Colonic mucosa (tissue), 4 donors: ENCODE measurements at regions not wholly inside any gene's neighbourhood (a gene's known extent, or its start where the extent isn't known, plus 50 kb on each side); places are given as distances from the start of the nearest gene placed in this dataset.

Experiments
- DNase-seq: peaks from one replicate; pipeline ENCODE4 v3.0.0-alpha.2; 2020
- H3K27ac ChIP-seq: fragments of 200-600 bp; one replicate; pipeline ENCODE4 v1.8.0; 2021
- H3K27me3 ChIP-seq: fragments of 200-600 bp; one replicate; pipeline ENCODE4 v1.8.0; 2021
- H3K36me3 ChIP-seq: fragments of 200-600 bp; one replicate; pipeline ENCODE4 v1.8.0; 2021
- H3K4me1 ChIP-seq: fragments of 200-600 bp; one replicate; pipeline ENCODE4 v1.8.0; 2021; ENCODE audit warnings: mild to moderate bottlenecking
- H3K4me3 ChIP-seq: fragments of 200-600 bp; one replicate; pipeline ENCODE4 v1.8.0; 2021
- H3K9ac ChIP-seq, 2 donors: one replicate each; pipeline ENCODE4 v1.7.0; 2013; ENCODE audit warnings: control low read depth in 2 of 2, low read depth in 2 of 2, low read length in 2 of 2
- H3K9me3 ChIP-seq: fragments of 200-600 bp; one replicate; pipeline ENCODE4 v1.8.0; 2021
- intact Hi-C: fragments of 100-400 bp; cut with DNase I; formaldehyde crosslinking; loops from one replicate; pipeline ENCODE4 v1.14.1; 2022
- TF ChIP-seq, protein P1 (sequence below): fragments of 200-600 bp; IDR thresholded peaks from one replicate; pipeline ENCODE4 v1.8.0; 2022; ENCODE audit warnings: antibody characterized with exemption, mild to moderate bottlenecking
- donor health status: healthy.
- donor health status: DM: no; HTN: no; CAD: no.
- donor health status: DM: no; HTN: no; CAD: no.

DNA sequence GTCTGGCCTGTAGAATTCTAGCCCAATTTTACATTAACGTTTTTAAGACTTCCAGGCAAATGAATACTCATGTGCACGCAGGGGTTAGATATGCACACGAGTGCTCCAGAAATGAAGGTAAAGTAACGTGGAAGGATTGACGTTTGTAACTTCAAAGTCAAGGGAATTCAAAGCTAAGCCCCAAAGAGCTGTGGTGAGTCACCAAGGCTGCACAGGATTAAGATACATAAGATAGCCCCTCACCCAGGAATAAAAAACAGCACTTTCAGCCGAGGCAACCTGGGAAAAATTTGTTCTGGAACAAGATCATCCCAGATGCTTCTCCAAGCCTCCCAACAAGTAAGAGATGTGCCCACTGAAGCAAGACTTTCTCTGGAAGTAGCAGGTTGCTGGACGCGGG is 259.6 kb upstream of the PLXNA2 start:
- H3K9me3 ChIP-seq = no peaks in the 10 kb centered on the region
- no peak overlapping the region for H3K9ac ChIP-seq
- H3K4me3 ChIP-seq = no peak overlapping the region
- TF ChIP-seq, protein P1, sequence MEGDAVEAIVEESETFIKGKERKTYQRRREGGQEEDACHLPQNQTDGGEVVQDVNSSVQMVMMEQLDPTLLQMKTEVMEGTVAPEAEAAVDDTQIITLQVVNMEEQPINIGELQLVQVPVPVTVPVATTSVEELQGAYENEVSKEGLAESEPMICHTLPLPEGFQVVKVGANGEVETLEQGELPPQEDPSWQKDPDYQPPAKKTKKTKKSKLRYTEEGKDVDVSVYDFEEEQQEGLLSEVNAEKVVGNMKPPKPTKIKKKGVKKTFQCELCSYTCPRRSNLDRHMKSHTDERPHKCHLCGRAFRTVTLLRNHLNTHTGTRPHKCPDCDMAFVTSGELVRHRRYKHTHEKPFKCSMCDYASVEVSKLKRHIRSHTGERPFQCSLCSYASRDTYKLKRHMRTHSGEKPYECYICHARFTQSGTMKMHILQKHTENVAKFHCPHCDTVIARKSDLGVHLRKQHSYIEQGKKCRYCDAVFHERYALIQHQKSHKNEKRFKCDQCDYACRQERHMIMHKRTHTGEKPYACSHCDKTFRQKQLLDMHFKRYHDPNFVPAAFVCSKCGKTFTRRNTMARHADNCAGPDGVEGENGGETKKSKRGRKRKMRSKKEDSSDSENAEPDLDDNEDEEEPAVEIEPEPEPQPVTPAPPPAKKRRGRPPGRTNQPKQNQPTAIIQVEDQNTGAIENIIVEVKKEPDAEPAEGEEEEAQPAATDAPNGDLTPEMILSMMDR = no peak
- DNase-seq = no peak
- no peaks in the 10 kb centered on the region for H3K4me1 ChIP-seq
- no peaks in the 10 kb centered on the region for H3K36me3 ChIP-seq
- intact Hi-C loops = no loop called here
- H3K27ac ChIP-seq = no peak overlapping the region
- H3K27me3 ChIP-seq = no peaks in the 10 kb centered on the region

DNA sequence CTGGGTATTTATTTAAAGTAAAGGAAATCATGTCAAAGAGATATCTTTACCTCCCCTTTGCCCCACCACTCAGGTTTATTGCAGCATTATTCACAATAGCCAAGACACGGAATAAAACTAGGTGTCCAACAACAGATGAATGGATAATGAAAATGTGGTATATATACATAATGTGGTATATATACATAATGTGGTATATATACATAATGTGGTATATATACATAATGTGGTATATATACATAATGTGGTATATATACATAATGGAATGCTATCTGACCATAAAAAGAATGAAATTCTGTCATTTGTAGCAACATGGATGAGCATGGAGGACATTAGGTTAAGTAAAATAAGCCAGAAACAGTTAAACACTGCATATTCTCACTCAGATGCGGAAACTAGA is 262.6 kb upstream of the PLXNA2 start:
- intact Hi-C loops = no loop called here
- Histone ChIP-seq H3K9ac (no peak overlapping the region), H3K27ac (no peak overlapping the region), H3K9me3 (no peaks in the 10 kb centered on the region), H3K4me1 (no peaks in the 10 kb centered on the region), H3K4me3 (no peak overlapping the region), H3K36me3 (no peaks in the 10 kb centered on the region), H3K27me3 (no peaks in the 10 kb centered on the region)
- DNase-seq = no peak
- TF ChIP-seq, protein P1 = no peak

DNA sequence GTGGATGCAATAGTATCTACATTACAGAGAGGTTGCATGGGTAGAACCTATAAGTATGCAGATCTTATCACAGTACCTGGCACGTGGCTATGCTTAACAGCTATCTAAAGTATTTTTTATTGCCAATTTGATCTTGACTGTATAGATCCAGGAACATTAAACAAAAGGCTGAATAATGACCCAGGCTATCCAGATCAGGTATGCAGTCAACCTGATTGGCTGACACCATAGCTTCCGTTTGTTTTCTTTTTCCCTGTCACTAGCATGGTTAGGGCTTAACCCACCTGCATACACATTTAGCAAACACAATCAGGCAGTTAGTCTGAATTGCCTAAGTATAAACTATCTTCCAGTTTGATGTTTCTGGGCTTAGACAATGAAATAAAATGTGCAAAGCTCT is 264.9 kb upstream of the PLXNA2 start:
- TF ChIP-seq, protein P1 = no peak
- Histone ChIP-seq H3K36me3 (no peaks in the 10 kb centered on the region), H3K27ac (no peak overlapping the region), H3K9me3 (no peaks in the 10 kb centered on the region), H3K27me3 (no peaks in the 10 kb centered on the region), H3K4me3 (no peak overlapping the region), H3K4me1 (no peaks in the 10 kb centered on the region), H3K9ac (no peak overlapping the region)
- intact Hi-C loops = no loop called here
- DNase-seq = no peak

DNA sequence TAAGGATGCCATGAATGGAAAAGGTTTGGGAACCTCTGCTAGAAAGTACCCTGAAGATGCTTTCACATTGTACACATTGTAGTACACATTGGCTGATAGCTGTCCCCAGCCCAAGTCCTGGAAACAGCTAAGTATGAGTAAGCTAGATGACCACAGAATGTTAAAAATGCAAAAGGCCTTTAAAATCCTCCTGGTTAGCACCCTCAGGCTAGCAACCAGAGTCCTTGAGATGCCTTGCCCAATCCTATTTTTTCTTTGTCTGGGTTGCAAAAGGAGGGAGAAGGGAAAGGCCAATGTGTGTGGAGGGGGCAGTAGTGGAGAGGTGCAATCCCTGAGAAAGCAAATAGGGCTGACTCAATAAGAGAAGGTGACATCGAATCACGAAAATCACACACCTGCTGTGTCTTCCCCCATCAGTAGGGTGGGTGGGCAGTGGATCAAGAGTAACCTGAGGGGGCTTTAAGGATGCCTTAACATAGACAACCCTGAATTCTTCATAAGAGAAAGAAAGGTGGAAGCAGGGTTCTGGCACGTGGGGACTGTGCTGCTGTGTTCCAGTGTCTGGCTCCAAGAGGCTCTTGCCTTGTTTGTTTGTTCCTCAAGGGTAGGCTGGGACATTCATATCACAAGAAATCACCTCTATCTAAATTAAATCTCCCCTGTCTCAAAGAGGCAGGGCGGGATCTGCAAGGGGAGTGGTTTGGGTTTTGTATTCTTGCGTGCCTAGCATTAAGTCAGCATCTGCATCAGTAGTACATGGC is 266.2 kb upstream of the PLXNA2 start:
- no peaks in the 10 kb centered on the region for H3K4me1 ChIP-seq
- H3K27me3 ChIP-seq = no peaks in the 10 kb centered on the region
- H3K36me3 ChIP-seq = no peaks in the 10 kb centered on the region
- H3K9ac ChIP-seq = no peak overlapping the region
- TF ChIP-seq, protein P1 = no peak
- H3K27ac ChIP-seq = no peak overlapping the region
- no peaks in the 10 kb centered on the region for H3K9me3 ChIP-seq
- DNase-seq = no peak
- H3K4me3 ChIP-seq = no peak overlapping the region
- intact Hi-C loops = no loop called here

DNA sequence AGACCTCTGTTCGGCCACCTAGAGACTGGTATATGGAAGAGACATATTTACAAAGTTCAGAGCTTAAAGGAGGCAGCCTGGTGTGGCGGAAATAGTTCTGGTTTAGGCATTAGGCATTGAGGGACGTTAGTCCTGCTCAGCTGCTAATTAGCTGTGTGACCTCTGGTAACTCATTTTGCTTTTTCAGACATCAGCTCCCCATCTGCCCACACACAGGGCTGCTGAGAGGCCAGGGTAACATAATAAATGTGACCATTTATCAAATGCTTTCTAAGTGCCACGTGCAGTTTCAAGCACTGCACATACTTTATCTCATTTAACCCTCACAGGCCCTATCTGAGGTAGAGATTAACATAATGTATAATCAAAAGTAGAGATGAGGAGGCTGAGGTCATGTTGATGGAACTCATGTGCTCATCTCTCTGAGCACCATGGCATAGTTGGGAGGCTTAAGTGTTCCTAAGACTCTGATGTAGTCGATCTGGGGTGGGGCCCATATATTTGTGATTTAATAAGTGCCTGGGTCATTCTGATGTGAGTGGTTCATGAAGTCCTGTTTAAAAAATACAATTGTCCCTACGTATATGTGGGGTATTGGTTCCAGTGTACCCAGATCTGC is 267.2 kb upstream of the PLXNA2 start:
- Histone ChIP-seq H3K4me3 (no peak overlapping the region), H3K27ac (no peak overlapping the region), H3K36me3 (no peaks in the 10 kb centered on the region), H3K4me1 (no peaks in the 10 kb centered on the region), H3K9me3 (no peaks in the 10 kb centered on the region), H3K27me3 (no peaks in the 10 kb centered on the region), H3K9ac (no peak overlapping the region)
- no peak for DNase-seq
- TF ChIP-seq, protein P1 = no peak
- intact Hi-C loops = no loop called here
